Cardiac fibroblast (primary cell): ENCODE measurements at regions not wholly inside any gene's neighbourhood (a gene's known extent, or its start where the extent isn't known, plus 50 kb on each side); places are given as distances from the start of the nearest gene placed in this dataset.
"Not testable (repeated sequence)": the region's sequence is repeated elsewhere in the genome, so short reads cannot be mapped to it uniquely, and the experiment has no call there.

Experiments
- DNase-seq, 2 donors: peaks; one replicate each; pipeline versions ENCODE4 v3.0.0 to v3.0.0-alpha.2; 2010; ENCODE audit warnings: low read depth in 2 of 2
- H3K4me3 ChIP-seq, 2 donors: replicated peaks in 1 of 2; 1 replicate in 1 of 2; 2 replicates in 1 of 2; pipeline ENCODE4 v1.5.1; 2011; ENCODE audit warnings: low read depth in 2 of 2, low read length in 2 of 2, mild to moderate bottlenecking in 2 of 2, moderate library complexity in 1 of 2
- TF ChIP-seq, protein P1 (sequence below): IDR thresholded peaks from one replicate; pipeline ENCODE4 v1.5.1; 2011; ENCODE audit warnings: low read depth, mild to moderate bottlenecking, low read length, inconsistent platforms

DNA sequence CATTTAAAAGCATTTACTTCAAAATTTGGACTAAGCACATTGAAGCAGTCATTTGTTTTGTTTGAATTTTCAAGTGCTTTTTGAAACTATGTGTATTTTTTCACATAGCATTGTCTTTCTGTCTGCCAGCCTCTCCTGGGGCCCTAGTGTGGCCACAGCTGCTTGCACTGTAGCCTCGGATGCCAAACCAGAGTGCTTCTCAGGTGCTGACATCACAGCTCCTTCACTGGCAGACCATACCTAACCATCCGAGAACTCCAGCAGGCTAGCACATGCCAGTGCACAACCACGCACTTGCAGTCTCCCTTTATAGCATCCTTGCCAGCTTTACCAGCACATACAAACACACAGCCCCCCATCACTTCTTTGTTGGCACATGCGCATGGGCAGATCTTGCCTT is 1019.7 kb downstream of the STPG2 start:
- TF ChIP-seq, protein P1, sequence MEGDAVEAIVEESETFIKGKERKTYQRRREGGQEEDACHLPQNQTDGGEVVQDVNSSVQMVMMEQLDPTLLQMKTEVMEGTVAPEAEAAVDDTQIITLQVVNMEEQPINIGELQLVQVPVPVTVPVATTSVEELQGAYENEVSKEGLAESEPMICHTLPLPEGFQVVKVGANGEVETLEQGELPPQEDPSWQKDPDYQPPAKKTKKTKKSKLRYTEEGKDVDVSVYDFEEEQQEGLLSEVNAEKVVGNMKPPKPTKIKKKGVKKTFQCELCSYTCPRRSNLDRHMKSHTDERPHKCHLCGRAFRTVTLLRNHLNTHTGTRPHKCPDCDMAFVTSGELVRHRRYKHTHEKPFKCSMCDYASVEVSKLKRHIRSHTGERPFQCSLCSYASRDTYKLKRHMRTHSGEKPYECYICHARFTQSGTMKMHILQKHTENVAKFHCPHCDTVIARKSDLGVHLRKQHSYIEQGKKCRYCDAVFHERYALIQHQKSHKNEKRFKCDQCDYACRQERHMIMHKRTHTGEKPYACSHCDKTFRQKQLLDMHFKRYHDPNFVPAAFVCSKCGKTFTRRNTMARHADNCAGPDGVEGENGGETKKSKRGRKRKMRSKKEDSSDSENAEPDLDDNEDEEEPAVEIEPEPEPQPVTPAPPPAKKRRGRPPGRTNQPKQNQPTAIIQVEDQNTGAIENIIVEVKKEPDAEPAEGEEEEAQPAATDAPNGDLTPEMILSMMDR, result no peak
- no peak for DNase-seq
- H3K4me3 ChIP-seq, result no peak overlapping the region

DNA sequence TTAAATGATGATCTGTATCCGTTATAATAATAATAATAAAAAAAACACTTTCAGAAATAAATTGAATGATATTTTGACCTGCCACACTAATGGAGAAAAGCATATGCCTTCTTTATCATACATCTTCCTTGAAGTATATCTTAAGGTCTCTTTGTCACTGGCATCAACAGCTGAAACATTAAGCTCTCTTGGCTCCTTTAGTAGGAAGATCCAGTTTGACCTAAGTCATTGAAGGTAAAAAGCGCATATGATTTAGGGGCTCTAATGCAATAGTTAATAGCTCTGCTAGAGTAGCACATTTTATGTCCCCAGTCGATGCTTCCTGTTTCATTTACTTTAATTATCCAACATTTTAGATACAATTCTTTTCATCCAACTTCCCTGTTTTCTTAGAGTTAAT is 1010.8 kb downstream of the STPG2 start:
- DNase-seq, result no peak
- TF ChIP-seq, protein P1, result no peak
- H3K4me3 ChIP-seq, result no peak overlapping the region

DNA sequence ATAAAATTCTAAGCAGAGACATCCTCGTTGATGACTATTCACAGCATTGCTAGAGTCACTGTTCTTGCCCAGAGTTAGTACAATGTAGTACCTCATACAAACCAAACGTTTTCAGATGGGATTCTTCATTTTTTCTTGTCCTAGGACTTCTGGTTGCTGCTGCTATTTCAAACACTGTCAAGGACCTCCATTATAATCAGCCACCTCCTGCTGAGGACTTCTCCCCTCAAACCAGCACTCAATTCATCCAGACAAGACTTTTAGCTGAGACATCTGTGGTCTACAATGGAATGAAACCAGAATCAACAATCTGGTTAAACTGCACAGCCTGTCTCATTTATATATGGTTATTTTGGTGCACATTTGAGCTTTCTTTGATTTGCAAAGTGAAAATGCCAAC is 1008.8 kb downstream of the STPG2 start:
- H3K4me3 ChIP-seq, result no peak overlapping the region
- TF ChIP-seq, protein P1, result no peak
- no peak for DNase-seq

DNA sequence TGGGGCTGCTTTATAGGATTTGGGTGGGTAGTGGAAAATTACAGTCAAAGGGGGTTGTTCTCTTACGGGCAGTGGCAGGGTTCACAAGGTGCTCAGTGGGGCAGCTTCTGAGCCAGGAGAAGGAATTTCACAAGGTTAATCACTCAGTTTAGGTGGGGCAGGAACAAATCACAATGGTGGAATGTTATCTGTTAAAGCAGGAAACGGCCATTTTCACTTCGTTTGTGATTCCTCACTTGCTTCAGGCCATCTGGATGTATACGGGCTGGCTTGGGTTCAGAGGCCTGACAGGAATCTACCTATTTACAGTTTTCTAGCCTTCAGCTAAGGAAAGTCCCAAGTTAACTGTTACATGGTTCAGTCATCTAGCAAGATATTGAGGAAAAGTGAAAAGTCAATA is 1003.5 kb downstream of the STPG2 start:
- H3K4me3 ChIP-seq, result no peak overlapping the region
- TF ChIP-seq, protein P1, result no peak
- no peak for DNase-seq

DNA sequence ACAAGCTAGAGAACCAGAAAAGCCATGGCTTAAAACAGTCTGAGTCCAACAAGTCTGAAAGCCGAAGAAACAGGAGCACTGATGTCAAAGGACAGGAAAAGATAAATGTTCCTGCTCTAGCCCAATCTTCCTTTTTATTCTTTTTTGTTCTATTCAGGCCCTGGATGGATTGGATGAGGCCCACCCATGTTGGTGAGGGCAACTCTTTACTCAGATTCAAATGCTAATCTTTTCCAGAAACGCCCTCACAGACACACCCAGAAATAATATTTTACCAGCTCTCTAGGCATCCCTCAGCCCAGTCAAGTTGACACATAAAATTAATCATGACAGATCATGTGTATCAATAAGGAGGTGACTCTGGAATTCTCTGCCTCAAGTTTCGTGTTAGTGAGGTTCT is 1002.7 kb downstream of the STPG2 start:
- no peak for DNase-seq
- TF ChIP-seq, protein P1, result no peak
- no peak overlapping the region for H3K4me3 ChIP-seq

DNA sequence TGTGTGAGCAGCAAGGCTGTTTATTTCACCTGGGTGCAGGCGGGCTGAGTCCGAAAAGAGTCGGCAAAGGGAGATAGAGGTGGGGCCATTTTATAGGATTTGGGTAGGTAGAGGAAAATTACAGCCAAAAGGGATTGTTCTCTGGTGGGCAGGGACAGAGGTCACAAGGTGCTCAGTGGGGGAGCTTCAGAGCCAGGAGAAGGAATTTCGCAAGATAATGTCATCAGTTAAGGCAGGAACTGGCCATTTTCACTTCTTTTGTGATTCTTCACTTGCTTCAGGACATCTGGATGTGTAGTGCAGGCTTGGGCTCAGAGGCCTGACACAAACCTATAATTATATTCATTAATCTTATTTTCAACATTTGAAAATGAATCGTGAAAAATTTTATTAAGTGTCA is 1001.9 kb downstream of the STPG2 start:
- DNase-seq, H3K4me3 ChIP-seq: not testable (repeated sequence)

DNA sequence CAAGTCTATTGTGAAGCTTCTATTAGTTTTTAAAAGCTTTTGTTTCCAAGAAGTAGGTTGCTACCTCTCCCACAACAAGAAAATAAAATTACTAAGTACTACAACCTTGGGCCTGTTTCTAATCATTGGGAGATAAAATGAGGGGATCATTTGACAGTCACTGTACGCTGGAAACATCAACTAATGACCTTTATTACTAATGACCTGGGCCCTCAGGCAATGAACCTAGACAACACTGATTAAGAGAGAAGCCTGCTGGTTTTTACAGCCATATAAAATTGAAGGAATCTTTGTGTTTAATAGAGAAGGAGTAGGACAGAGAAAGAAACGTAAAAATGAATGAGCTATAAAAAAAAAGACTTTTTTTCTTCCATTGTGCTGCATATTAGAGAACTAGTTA is 1000.9 kb downstream of the STPG2 start:
- TF ChIP-seq, protein P1, result no peak
- no peak for DNase-seq
- no peak overlapping the region for H3K4me3 ChIP-seq
